Tongue (tissue), 1 donor: ENCODE measurements at regions not wholly inside any gene's neighbourhood (a gene's known extent, or its start where the extent isn't known, plus 50 kb on each side); places are given as distances from the start of the nearest gene placed in this dataset.

ENCODE experiments used
- DNase-seq: peaks from one replicate; pipeline ENCODE4 v3.0.0-alpha.2; 2015

- no peak for DNase-seq
These were observed 61.7 kb upstream of the PPP2R2B start for GRCh38 chr5:146940295-146940694.

DNA sequence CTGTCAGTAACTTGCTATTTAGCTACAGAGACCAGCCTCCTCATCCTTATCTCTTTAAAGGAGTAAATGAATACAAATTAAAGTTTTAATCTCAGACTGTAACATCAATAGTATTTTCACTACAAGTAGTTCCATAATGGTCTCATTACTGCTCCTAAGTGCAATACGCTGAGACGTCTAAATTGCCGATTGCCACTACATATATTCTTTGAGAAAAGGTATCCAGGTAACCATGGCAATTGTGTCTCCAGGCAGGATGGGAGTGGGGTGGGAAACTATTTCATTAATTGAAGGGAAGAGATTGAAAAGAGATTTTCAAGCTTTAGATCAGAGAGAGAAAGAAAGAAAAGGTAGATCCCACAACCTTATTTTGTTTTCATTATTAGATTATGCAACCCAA, 65.5 kb upstream of the PPP2R2B start:
- DNase-seq: no peak

DNA sequence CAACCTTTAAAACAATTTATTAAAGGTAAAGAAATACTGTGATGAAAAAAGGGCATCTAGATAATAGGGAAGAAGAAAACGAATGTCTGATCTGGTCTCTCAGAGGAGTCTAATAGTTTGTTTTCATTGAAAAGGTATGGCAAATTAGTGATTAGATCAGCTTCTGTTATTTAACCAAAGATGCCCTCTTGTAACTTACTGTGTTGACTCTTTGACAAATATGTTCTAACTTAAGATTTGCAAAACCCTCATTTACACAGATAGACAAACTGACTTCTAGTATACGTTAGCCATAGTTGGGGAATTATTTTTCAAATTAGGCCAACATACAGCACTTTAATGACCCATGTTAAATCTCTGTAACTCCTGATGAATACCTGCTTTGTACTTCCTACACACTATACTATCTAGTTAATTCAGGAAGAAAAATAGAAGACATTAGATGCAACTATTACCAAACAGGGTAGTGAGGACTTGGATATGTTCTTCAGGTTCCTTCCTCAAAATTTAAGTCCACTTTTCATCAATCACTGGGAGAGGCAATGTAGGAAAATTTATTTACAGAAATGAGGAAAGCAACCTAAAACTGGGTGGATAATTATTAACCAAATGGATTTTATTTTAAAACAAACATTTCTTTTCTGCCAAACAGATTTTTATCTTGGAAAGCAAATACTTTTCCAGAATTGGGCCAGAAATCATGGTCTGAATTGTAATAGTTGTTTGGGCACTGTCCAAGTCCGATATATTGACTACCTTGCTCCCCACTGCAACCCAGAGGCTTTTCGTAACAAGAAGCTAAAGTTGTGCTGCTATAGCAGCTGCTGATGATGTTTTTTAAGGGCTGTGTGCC, 66.4 kb upstream of the PPP2R2B start:
- DNase-seq: no peak

GRCh38 chr5:146945617-146946084, 67.1 kb upstream of the PPP2R2B start:
- DNase-seq: no peak

DNA sequence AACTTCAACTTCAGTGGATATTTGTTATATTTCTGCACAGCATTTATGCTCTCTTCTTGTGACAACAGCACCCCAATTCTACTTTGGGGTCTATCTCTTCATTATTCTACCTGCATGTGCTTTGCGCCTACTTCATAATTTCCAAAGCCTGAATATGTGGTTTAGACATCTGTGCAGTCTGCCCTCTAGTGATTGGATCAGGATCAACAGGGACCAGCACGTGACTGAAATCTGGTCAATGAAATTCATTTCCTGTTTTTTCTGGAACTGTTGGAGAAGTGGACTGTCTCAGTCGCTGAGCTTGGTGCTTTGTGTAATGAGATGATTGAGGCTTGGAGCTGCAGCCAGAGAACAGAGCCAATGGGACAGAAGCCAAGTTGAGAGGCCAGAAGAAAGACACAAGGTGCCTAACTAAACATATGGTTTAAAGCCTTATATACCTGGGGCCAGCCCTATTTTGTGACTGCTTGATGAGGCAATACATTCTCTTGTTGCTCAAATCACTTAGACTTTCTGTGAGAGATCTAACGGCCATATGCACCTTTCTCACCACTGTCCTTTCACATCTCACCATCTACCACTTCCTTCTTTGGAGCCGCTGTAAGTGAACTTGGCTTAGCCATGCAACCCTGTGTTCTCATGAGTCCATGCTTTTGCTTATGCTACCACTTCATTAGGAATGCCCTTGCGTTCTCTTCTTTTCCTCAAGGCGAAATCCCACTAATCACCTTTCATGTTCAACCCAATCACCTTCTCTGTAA, 68.8 kb upstream of the PPP2R2B start:
- DNase-seq: peak; percentile 40

DNA sequence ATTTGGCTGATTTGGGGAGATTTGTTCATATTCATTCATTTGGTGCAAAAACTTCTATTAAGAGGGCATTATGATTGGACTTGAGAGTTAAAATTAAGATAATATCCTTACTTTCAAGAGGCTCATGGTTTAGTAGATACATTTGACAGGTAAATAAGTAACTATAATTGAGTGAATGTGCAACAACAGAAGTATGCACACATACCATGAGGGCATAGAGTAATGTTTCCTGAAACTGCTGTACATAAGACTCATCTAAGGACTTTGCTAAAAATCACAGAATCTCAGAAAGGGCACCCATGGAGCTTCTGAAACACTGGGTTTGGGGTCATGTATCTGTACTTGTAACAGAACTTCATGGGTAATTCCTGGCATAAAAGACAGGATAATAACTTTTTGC, 70.1 kb upstream of the PPP2R2B start:
- no peak for DNase-seq

GRCh38 chr5:146952168-146952567, 73.6 kb upstream of the PPP2R2B start:
- no peak for DNase-seq

DNA sequence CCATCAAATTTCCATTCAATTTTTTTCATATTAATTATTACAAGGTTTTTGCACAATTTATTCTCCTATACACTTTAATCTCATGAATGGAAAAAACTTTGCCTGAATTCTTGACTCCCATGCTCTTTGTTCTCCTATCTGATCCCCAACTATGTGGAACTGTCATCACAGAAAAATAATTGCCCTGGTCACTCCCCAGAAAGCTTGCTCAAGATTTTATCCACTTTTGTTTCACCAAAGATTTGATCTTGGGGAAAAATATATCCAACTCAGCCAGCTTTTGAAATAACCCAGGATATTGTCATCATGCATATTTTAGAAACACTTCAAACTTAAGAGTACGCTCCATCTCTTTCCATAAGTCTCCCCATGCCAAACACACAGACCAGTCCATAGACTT, 77.7 kb upstream of the PPP2R2B start:
- DNase-seq: no peak

- DNase-seq: no peak
These were observed 80.8 kb upstream of the PPP2R2B start for GRCh38 chr5:146959360-146959759.

GRCh38 chr5:146962801-146963355, 84.3 kb upstream of the PPP2R2B start:
- no peak for DNase-seq

GRCh38 chr5:146965761-146966659, 87.5 kb upstream of the PPP2R2B start:
- DNase-seq: peak; percentile 88

GRCh38 chr5:146967646-146968045, 89.1 kb upstream of the PPP2R2B start:
- peak; percentile 24 for DNase-seq

GRCh38 chr5:146971401-146971800, 92.8 kb upstream of the PPP2R2B start:
- DNase-seq: no peak

GRCh38 chr5:146986469-146986868, 107.9 kb upstream of the PPP2R2B start:
- DNase-seq: no peak

- DNase-seq: no peak
These were observed 115.4 kb upstream of the PPP2R2B start for GRCh38 chr5:146993876-146994530.

- DNase-seq: no peak
These were observed 117.3 kb upstream of the PPP2R2B start for GRCh38 chr5:146995878-146996277.

DNA sequence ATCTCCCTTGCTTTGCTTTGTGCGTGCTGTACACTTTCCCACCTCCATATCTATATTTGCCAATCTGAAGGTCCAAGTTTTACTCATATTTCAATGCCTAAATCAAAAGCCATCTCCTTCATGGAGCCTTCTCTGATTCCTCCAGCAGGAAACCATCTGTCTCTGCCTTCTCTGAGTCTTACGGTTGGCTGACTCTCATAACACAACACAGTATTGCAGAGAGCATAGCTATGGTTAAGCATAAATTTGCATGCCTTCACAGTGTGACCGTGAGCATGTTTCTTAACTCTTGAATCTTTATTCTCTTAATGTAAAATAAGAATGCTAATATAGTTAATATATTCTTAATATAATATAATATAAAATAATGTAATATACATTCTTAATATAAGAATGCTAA, 136.8 kb upstream of the PPP2R2B start:
- no peak for DNase-seq

DNA sequence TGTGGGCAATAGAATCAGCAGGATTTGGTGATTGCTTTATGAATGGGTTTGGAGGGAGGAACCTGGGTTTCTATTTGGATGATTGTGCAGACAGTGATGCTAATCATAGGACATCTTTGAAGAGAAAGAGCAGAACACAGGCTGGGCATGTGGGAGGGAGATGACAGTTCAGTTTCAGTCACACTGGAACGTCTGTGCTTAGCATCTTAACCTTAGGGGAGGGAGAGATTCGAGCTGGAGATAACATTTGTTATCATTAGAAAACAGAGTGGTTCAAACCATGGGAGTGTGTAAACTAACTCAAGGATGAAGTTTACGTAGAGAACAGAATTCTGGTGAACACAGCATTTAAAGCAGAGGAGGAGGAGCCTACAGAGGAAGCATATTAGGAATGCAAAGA, 138.6 kb upstream of the PPP2R2B start:
- no peak for DNase-seq

GRCh38 chr5:147017621-147018020, 139.1 kb upstream of the PPP2R2B start:
- DNase-seq: peak; percentile 5

GRCh38 chr5:147018812-147019211, 140.3 kb upstream of the PPP2R2B start:
- DNase-seq: no peak

- DNase-seq: no peak
These were observed 158.2 kb upstream of the PPP2R2B start for GRCh38 chr5:147036691-147037245.
